ENCODE measurements at regions not wholly inside any gene's neighbourhood (a gene's known extent, or its start where the extent isn't known, plus 50 kb on each side); places are given as distances from the start of the nearest gene placed in this dataset.

DNA sequence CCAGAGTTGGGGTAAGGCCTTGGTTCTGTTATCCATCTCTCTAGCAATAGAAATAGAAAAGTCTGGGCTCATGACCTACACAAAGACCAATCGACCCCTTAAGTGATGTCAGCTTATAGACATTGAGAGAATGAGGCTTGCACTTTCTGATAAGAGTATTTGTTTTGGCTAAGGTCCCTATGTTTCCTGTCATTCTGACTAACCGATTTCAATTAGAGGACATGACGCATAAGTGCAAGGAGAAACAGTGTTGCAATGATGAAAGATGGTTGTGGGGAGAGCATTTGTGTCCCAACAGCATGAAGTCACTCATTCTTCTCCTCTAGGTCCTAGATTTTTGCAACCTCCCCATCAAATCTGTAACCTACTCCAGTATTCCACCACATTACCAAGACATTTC is 255.1 kb downstream of the MAT2B start:
- no peaks in the 10 kb centered on the region for H3K4me1 ChIP-seq (ENCODE audit: control insufficient read depth, insufficient read depth, low read depth, low read length)
- H2AFZ ChIP-seq (ENCODE audit: low read depth, low read length): no peak overlapping the region
- H3K14ac ChIP-seq (ENCODE audit: low read length in 2 of 2): no peak overlapping the region
- H3K4me3 ChIP-seq (ENCODE audit: insufficient read depth in 1 of 2, low read depth in 1 of 2, low read length in 2 of 2): no peak overlapping the region
- H2AK5ac ChIP-seq (ENCODE audit: low read length, severe bottlenecking): no peak overlapping the region
- no peak overlapping the region for H3K27ac ChIP-seq (ENCODE audit: low read length, poor library complexity, severe bottlenecking)
- WGBS: 30% methylated on average over 2 of the region's 3 CpGs
- no peaks in the 10 kb centered on the region for H3K27me3 ChIP-seq (ENCODE audit: control insufficient read depth in 1 of 2, insufficient read depth in 1 of 2, low read length in 2 of 2)
- no peak overlapping the region for H4K91ac ChIP-seq (ENCODE audit: low read length)
- H2BK15ac ChIP-seq (ENCODE audit: low read depth, poor library complexity, severe bottlenecking): no peak overlapping the region
- no peak overlapping the region for H3K18ac ChIP-seq (ENCODE audit: low read depth in 1 of 2, low read length in 2 of 2)
- no peak overlapping the region for H3K4me2 ChIP-seq (ENCODE audit: low read length, poor library complexity, severe bottlenecking)
- H3K79me1 ChIP-seq (replicated peaks; ENCODE audit: low read length, poor library complexity, severe bottlenecking): no peaks in the 10 kb centered on the region
- no peak overlapping the region for H2BK120ac ChIP-seq (ENCODE audit: low read depth, low read length)
- H3K9ac ChIP-seq (ENCODE audit: low read length): no peak overlapping the region
- no peak overlapping the region for H2BK5ac ChIP-seq (ENCODE audit: low read depth, low read length, poor library complexity, severe bottlenecking)
- no peak overlapping the region for H4K8ac ChIP-seq (ENCODE audit: low read length)
- H3K36me3 ChIP-seq (ENCODE audit: control insufficient read depth in 1 of 2, insufficient read depth in 2 of 2, low read depth in 1 of 2, low read length in 2 of 2): no peaks in the 10 kb centered on the region
- peak; percentile 87 for DNase-seq
- no peak overlapping the region for H2BK12ac ChIP-seq (ENCODE audit: low read length in 2 of 2)
- H3K9me3 ChIP-seq (ENCODE audit: control insufficient read depth, low read length): no peaks in the 10 kb centered on the region
- no peak overlapping the region for H3K4ac ChIP-seq (ENCODE audit: low read depth in 1 of 2, low read length in 2 of 2)
- H3K23ac ChIP-seq (ENCODE audit: low read length in 2 of 2): no peak overlapping the region

GRCh38 chr5:163766936-163767670 is 261.7 kb downstream of the MAT2B start:
- DNase-seq: no peak
- 81% methylated on average over 8 of the region's 8 CpGs for WGBS

DNA sequence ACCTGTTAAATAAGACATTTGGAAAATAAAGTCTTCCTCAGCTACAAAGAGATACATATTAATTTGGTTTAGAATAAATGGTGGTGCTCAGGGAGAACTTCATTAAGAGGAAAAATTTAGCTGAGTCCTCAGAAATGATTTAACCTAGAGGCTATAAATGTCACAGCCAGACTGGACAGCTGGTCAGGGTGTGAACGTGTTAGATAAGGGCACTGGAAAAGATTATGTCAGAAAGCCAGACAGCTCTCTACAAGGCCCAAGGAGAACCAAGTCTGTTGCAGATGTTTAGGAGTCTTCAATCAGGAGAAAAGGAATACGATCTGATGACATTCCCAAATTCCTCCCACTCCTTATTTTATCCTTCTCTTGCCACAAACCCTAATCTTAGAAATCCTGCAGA is 265.2 kb downstream of the MAT2B start:
- Histone ChIP-seq H3K27me3 (ENCODE audit: control insufficient read depth in 1 of 2, insufficient read depth in 1 of 2, low read length in 2 of 2) (no peaks in the 10 kb centered on the region), H3K4me3 (ENCODE audit: insufficient read depth in 1 of 2, low read depth in 1 of 2, low read length in 2 of 2) (no peak overlapping the region), H2BK12ac (ENCODE audit: low read length in 2 of 2) (no peak overlapping the region), H3K9me3 (ENCODE audit: control insufficient read depth, low read length) (no peaks in the 10 kb centered on the region), H3K14ac (ENCODE audit: low read length in 2 of 2) (no peak overlapping the region), H2BK5ac (ENCODE audit: low read depth, low read length, poor library complexity, severe bottlenecking) (no peak overlapping the region), H2BK120ac (ENCODE audit: low read depth, low read length) (no peak overlapping the region), H3K18ac (ENCODE audit: low read depth in 1 of 2, low read length in 2 of 2) (no peak overlapping the region), H3K23ac (ENCODE audit: low read length in 2 of 2) (no peak overlapping the region), H2BK15ac (ENCODE audit: low read depth, poor library complexity, severe bottlenecking) (no peak overlapping the region), H3K9ac (ENCODE audit: low read length) (no peak overlapping the region), H4K91ac (ENCODE audit: low read length) (no peak overlapping the region), H3K79me1 (replicated peaks; ENCODE audit: low read length, poor library complexity, severe bottlenecking) (no peaks in the 10 kb centered on the region), H4K8ac (ENCODE audit: low read length) (no peak overlapping the region), H3K4me2 (ENCODE audit: low read length, poor library complexity, severe bottlenecking) (no peak overlapping the region), H2AFZ (ENCODE audit: low read depth, low read length) (no peak overlapping the region), H3K27ac (ENCODE audit: low read length, poor library complexity, severe bottlenecking) (no peak overlapping the region), H3K4ac (ENCODE audit: low read depth in 1 of 2, low read length in 2 of 2) (no peak overlapping the region), H2AK5ac (ENCODE audit: low read length, severe bottlenecking) (no peak overlapping the region), H3K4me1 (ENCODE audit: control insufficient read depth, insufficient read depth, low read depth, low read length) (no peaks in the 10 kb centered on the region), H3K36me3 (ENCODE audit: control insufficient read depth in 1 of 2, insufficient read depth in 2 of 2, low read depth in 1 of 2, low read length in 2 of 2) (no peaks in the 10 kb centered on the region)
- DNase-seq: no peak
- WGBS: 67% methylated on average over 1 of the region's 2 CpGs

More at GRCh38 chr5:163766936-163767670, 261.7 kb downstream of the MAT2B start:
- H4K91ac ChIP-seq (ENCODE audit: low read length): no peak overlapping the region
- H2BK12ac ChIP-seq (ENCODE audit: low read length in 2 of 2): no peak overlapping the region
- no peak overlapping the region for H3K4me2 ChIP-seq (ENCODE audit: low read length, poor library complexity, severe bottlenecking)
- H3K4me1 ChIP-seq (ENCODE audit: control insufficient read depth, insufficient read depth, low read depth, low read length): no peaks in the 10 kb centered on the region
- H3K9me3 ChIP-seq (ENCODE audit: control insufficient read depth, low read length): no peaks in the 10 kb centered on the region
- H3K4me3 ChIP-seq (ENCODE audit: insufficient read depth in 1 of 2, low read depth in 1 of 2, low read length in 2 of 2): no peak overlapping the region
- no peaks in the 10 kb centered on the region for H3K36me3 ChIP-seq (ENCODE audit: control insufficient read depth in 1 of 2, insufficient read depth in 2 of 2, low read depth in 1 of 2, low read length in 2 of 2)
- no peak overlapping the region for H3K14ac ChIP-seq (ENCODE audit: low read length in 2 of 2)
- no peak overlapping the region for H2BK5ac ChIP-seq (ENCODE audit: low read depth, low read length, poor library complexity, severe bottlenecking)
- no peak overlapping the region for H2AK5ac ChIP-seq (ENCODE audit: low read length, severe bottlenecking)
- no peak overlapping the region for H3K4ac ChIP-seq (ENCODE audit: low read depth in 1 of 2, low read length in 2 of 2)
- H3K79me1 ChIP-seq (replicated peaks; ENCODE audit: low read length, poor library complexity, severe bottlenecking): no peaks in the 10 kb centered on the region
- H2AFZ ChIP-seq (ENCODE audit: low read depth, low read length): no peak overlapping the region
- H3K27me3 ChIP-seq (ENCODE audit: control insufficient read depth in 1 of 2, insufficient read depth in 1 of 2, low read length in 2 of 2): no peaks in the 10 kb centered on the region
- H4K8ac ChIP-seq (ENCODE audit: low read length): no peak overlapping the region
- H2BK120ac ChIP-seq (ENCODE audit: low read depth, low read length): no peak overlapping the region
- H3K23ac ChIP-seq (ENCODE audit: low read length in 2 of 2): no peak overlapping the region
- no peak overlapping the region for H3K9ac ChIP-seq (ENCODE audit: low read length)
- no peak overlapping the region for H2BK15ac ChIP-seq (ENCODE audit: low read depth, poor library complexity, severe bottlenecking)
- no peak overlapping the region for H3K27ac ChIP-seq (ENCODE audit: low read length, poor library complexity, severe bottlenecking)
- no peak overlapping the region for H3K18ac ChIP-seq (ENCODE audit: low read depth in 1 of 2, low read length in 2 of 2)

GRCh38 chr5:163772241-163772640 is 266.8 kb downstream of the MAT2B start:
- no peaks in the 10 kb centered on the region for H3K4me1 ChIP-seq (ENCODE audit: control insufficient read depth, insufficient read depth, low read depth, low read length)
- no peak overlapping the region for H3K23ac ChIP-seq (ENCODE audit: low read length in 2 of 2)
- H4K8ac ChIP-seq (ENCODE audit: low read length): no peak overlapping the region
- no peak overlapping the region for H3K14ac ChIP-seq (ENCODE audit: low read length in 2 of 2)
- H2AFZ ChIP-seq (ENCODE audit: low read depth, low read length): no peak overlapping the region
- H3K9me3 ChIP-seq (ENCODE audit: control insufficient read depth, low read length): no peaks in the 10 kb centered on the region
- H2BK120ac ChIP-seq (ENCODE audit: low read depth, low read length): no peak overlapping the region
- H3K9ac ChIP-seq (ENCODE audit: low read length): no peak overlapping the region
- no peak overlapping the region for H2BK12ac ChIP-seq (ENCODE audit: low read length in 2 of 2)
- no peak overlapping the region for H3K4ac ChIP-seq (ENCODE audit: low read depth in 1 of 2, low read length in 2 of 2)
- no peaks in the 10 kb centered on the region for H3K79me1 ChIP-seq (replicated peaks; ENCODE audit: low read length, poor library complexity, severe bottlenecking)
- H2BK5ac ChIP-seq (ENCODE audit: low read depth, low read length, poor library complexity, severe bottlenecking): no peak overlapping the region
- H4K91ac ChIP-seq (ENCODE audit: low read length): no peak overlapping the region
- no peak for DNase-seq
- 79% methylated on average over 1 of the region's 1 CpG for WGBS
- no peaks in the 10 kb centered on the region for H3K36me3 ChIP-seq (ENCODE audit: control insufficient read depth in 1 of 2, insufficient read depth in 2 of 2, low read depth in 1 of 2, low read length in 2 of 2)
- no peak overlapping the region for H3K4me2 ChIP-seq (ENCODE audit: low read length, poor library complexity, severe bottlenecking)
- H3K4me3 ChIP-seq (ENCODE audit: insufficient read depth in 1 of 2, low read depth in 1 of 2, low read length in 2 of 2): no peak overlapping the region
- H3K27me3 ChIP-seq (ENCODE audit: control insufficient read depth in 1 of 2, insufficient read depth in 1 of 2, low read length in 2 of 2): no peaks in the 10 kb centered on the region
- no peak overlapping the region for H3K18ac ChIP-seq (ENCODE audit: low read depth in 1 of 2, low read length in 2 of 2)
- no peak overlapping the region for H3K27ac ChIP-seq (ENCODE audit: low read length, poor library complexity, severe bottlenecking)
- no peak overlapping the region for H2AK5ac ChIP-seq (ENCODE audit: low read length, severe bottlenecking)
- H2BK15ac ChIP-seq (ENCODE audit: low read depth, poor library complexity, severe bottlenecking): no peak overlapping the region
